Liver (tissue), 2 donors: ENCODE measurements at regions not wholly inside any gene's neighbourhood (a gene's known extent, or its start where the extent isn't known, plus 50 kb on each side); places are given as distances from the start of the nearest gene placed in this dataset.

Experiments
- CTCF ChIP-seq: fragments of 150-350 bp; IDR thresholded peaks from 2 replicates; pipeline ENCODE4 v1.5.1; 2017; ENCODE audit warnings: improper control_type of control experiment, low read depth, low read length; ENCODE audit not compliant: missing input control
- YY1 ChIP-seq: IDR thresholded peaks from 2 replicates; pipeline ENCODE4 v1.6.1; 2016; ENCODE audit warnings: antibody characterized with exemption, mild to moderate bottlenecking
- donor health status: healthy.

GRCh38 chr1:82366689-82367088 is 566.0 kb downstream of the ADGRL2 start:
- TF ChIP-seq CTCF (no peak), YY1 (no peak)
